Caco-2 (cell line): ENCODE measurements at regions not wholly inside any gene's neighbourhood (a gene's known extent, or its start where the extent isn't known, plus 50 kb on each side); places are given as distances from the start of the nearest gene placed in this dataset.

Source experiments
- BruUV-seq: library from RNA; stranded (reverse); fragments of 400-500 nt; replicated peaks from 2 replicates; lab custom pipeline; 2021; lab: Mats Ljungman, UMichigan
- CTCF ChIA-PET: fragments of 300-600 bp; sonication (Branson Sonifier 250); formaldehyde crosslinking; loops from one replicate; lab custom pipeline; 2022; ENCODE audit warnings: antibody characterized with exemption; lab: Charles Lee
- POLR2A ChIA-PET: fragments of 300-600 bp; sonication (Branson Sonifier 250); formaldehyde crosslinking; loops from one replicate; lab custom pipeline; 2022; ENCODE audit warnings: antibody characterized with exemption; lab: Charles Lee
- DNase-seq, 2 experiments: peaks; one replicate each; pipeline versions ENCODE4 v3.0.0 to v3.0.0-alpha.2; 2020 to 2022
- H3K27me3 ChIP-seq: replicated peaks from 2 replicates; pipeline ENCODE4 v1.6.0; 2011; ENCODE audit warnings: low read length; ENCODE audit not compliant: control insufficient read depth, insufficient read depth
- H3K36me3 ChIP-seq: 2 replicates; pipeline ENCODE4 v1.5.1; 2011; ENCODE audit warnings: low read length; ENCODE audit not compliant: control insufficient read depth, insufficient read depth
- H3K4me1 ChIP-seq: fragments of 250-450 bp; sonication (Bioruptor Pico); 2 replicates; pipeline ENCODE4 v1.5.1; 2020; ENCODE audit warnings: mild to moderate bottlenecking
- H3K4me3 ChIP-seq: 2 replicates; pipeline ENCODE4 v1.5.1; 2011; ENCODE audit warnings: low read depth, mild to moderate bottlenecking, control low read depth, low read length
- H3K9me3 ChIP-seq: fragments of 250-450 bp; sonication (Bioruptor Pico); 2 replicates; pipeline ENCODE4 v1.5.1; 2020; ENCODE audit warnings: mild to moderate bottlenecking, moderate library complexity
- H3K27ac Mint-ChIP-seq: one replicate; pipeline ENCODE4 v1.8.0; 2022; ENCODE audit warnings: mixed read lengths; ENCODE audit not compliant: unreplicated experiment
- H3K27me3 Mint-ChIP-seq: one replicate; pipeline ENCODE4 v1.8.0; 2022; ENCODE audit warnings: mixed read lengths; ENCODE audit not compliant: insufficient read depth, unreplicated experiment
- H3K36me3 Mint-ChIP-seq: one replicate; pipeline ENCODE4 v1.8.0; 2022; ENCODE audit warnings: mild to moderate bottlenecking, mixed read lengths; ENCODE audit not compliant: insufficient read depth, unreplicated experiment
- H3K4me1 Mint-ChIP-seq: one replicate; pipeline ENCODE4 v1.8.0; 2022; ENCODE audit warnings: low read depth, mixed read lengths; ENCODE audit not compliant: unreplicated experiment
- H3K4me3 Mint-ChIP-seq: one replicate; pipeline ENCODE4 v1.8.0; 2022; ENCODE audit warnings: mild to moderate bottlenecking, moderate library complexity, mixed read lengths; ENCODE audit not compliant: unreplicated experiment
- H3K9me3 Mint-ChIP-seq: one replicate; pipeline ENCODE4 v1.8.0; 2022; ENCODE audit warnings: mixed read lengths; ENCODE audit not compliant: unreplicated experiment
- intact Hi-C: fragments of 100-400 bp; cut with micrococcal nuclease; formaldehyde crosslinking; loops from one replicate; pipeline ENCODE4 v1.10.0; 2022; ENCODE audit not compliant: unreplicated experiment
- TF ChIP-seq, protein P1 (sequence below), 2 experiments: fragments of 200-600 bp in 1 of 2; IDR thresholded peaks; 1 replicate in 1 of 2; 2 replicates in 1 of 2; pipeline versions ENCODE4 v1.5.1 to v1.8.0; 2011 to 2022; ENCODE audit warnings: antibody characterized with exemption in 1 of 2, control low read depth in 1 of 2, inconsistent platforms in 1 of 2, low read depth in 1 of 2, low read length in 1 of 2, mild to moderate bottlenecking in 1 of 2, moderate library complexity in 1 of 2; ENCODE audit not compliant: insufficient read depth in 1 of 2, severe bottlenecking in 1 of 2, unreplicated experiment in 1 of 2

DNA sequence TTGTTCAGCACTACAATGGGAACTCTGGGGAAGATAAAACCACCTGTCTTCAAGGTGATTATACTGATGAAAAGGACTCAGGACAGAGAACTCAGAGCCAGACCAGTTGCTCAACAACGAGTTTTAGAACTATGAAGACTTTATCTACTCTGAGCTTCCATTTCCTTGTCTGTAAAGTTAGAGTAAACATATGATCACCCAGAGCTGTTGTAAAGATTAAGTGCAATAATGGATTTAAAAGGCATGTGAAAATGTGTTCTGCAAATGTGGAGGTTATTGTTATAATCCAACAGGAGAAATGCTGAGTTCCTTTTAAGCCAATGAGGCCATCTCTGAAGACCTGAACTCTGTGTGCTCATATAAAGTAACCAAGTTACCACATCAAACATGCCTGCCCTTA, 139.7 kb upstream of the CMC1 start:
- BruUV-seq: no TSS peak
- H3K36me3 Mint-ChIP-seq: no peaks in the 10 kb centered on the region
- no peak overlapping the region for H3K4me3 ChIP-seq
- H3K4me3 Mint-ChIP-seq: no peak overlapping the region
- H3K27me3 Mint-ChIP-seq: no peaks in the 10 kb centered on the region
- no peak for DNase-seq
- H3K27me3 ChIP-seq: no peaks in the 10 kb centered on the region; the same call in 1 of the 2 replicates
- CTCF ChIA-PET: no interaction called here
- H3K9me3 ChIP-seq: peaks cover 8% of the 10 kb centered on the region
- intact Hi-C loops: no loop called here
- no peaks in the 10 kb centered on the region for H3K36me3 ChIP-seq
- POLR2A ChIA-PET: no interaction called here
- TF ChIP-seq, protein P1, sequence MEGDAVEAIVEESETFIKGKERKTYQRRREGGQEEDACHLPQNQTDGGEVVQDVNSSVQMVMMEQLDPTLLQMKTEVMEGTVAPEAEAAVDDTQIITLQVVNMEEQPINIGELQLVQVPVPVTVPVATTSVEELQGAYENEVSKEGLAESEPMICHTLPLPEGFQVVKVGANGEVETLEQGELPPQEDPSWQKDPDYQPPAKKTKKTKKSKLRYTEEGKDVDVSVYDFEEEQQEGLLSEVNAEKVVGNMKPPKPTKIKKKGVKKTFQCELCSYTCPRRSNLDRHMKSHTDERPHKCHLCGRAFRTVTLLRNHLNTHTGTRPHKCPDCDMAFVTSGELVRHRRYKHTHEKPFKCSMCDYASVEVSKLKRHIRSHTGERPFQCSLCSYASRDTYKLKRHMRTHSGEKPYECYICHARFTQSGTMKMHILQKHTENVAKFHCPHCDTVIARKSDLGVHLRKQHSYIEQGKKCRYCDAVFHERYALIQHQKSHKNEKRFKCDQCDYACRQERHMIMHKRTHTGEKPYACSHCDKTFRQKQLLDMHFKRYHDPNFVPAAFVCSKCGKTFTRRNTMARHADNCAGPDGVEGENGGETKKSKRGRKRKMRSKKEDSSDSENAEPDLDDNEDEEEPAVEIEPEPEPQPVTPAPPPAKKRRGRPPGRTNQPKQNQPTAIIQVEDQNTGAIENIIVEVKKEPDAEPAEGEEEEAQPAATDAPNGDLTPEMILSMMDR (IDR thresholded peaks at IDR 0.05; ENCODE audit: insufficient read depth in 1 of 2, low read depth in 1 of 2, low read length in 1 of 2, severe bottlenecking in 1 of 2, unreplicated experiment in 1 of 2): no peak
- H3K4me1 ChIP-seq: no peaks in the 10 kb centered on the region
- H3K4me1 Mint-ChIP-seq: no peaks in the 10 kb centered on the region
- peaks cover 29% of the 10 kb centered on the region for H3K9me3 Mint-ChIP-seq
- no peak overlapping the region for H3K27ac Mint-ChIP-seq

GRCh38 chr3:28103861-28104260, 137.6 kb upstream of the CMC1 start:
- DNase-seq: no peak
- CTCF ChIA-PET: no interaction called here
- TF ChIP-seq, protein P1 (IDR thresholded peaks at IDR 0.05; ENCODE audit: insufficient read depth in 1 of 2, low read depth in 1 of 2, low read length in 1 of 2, severe bottlenecking in 1 of 2, unreplicated experiment in 1 of 2): no peak
- Histone ChIP-seq H3K4me3 (no peak overlapping the region), H3K9me3 (peaks cover 8% of the 10 kb centered on the region), H3K27me3 (no peaks in the 10 kb centered on the region; the same call in 1 of the 2 replicates), H3K36me3 (no peaks in the 10 kb centered on the region), H3K4me1 (no peaks in the 10 kb centered on the region)
- H3K27me3 Mint-ChIP-seq: no peaks in the 10 kb centered on the region
- H3K9me3 Mint-ChIP-seq: peaks cover 15% of the 10 kb centered on the region
- intact Hi-C loops: no loop called here
- no peaks in the 10 kb centered on the region for H3K4me1 Mint-ChIP-seq
- no TSS peak for BruUV-seq
- no peak overlapping the region for H3K4me3 Mint-ChIP-seq
- POLR2A ChIA-PET: no interaction called here
- H3K27ac Mint-ChIP-seq: no peak overlapping the region
- H3K36me3 Mint-ChIP-seq: no peaks in the 10 kb centered on the region

DNA sequence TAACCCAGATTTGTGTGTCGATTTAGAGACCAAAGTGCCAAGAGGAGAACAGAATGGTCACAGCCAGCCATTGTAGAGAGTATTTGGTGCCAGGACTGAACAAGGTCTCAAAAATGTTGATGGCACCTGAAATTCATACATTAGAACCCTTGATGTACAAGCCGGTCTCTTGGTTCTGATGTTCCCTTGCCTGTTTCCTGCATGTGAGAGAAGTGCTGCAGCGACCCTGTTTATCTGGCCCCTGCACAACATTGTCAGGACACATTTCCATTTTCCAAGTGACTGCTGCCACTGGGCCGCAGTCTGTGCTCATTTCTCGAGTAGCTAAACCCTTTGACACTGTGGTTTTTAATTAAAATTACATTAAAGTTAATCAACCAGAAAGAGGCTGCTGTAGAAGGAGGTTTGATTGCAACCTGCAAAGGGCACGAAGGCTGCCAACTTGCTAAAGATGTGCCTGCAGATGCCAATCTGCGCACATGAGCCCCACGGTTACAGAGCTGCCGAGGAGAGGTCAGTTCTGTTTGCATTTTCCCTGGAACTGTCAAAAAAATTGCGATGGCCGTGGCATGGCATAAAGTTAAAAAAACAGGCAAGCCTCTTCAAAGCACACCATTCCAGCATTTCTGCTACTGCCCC, 136.4 kb upstream of the CMC1 start:
- H3K4me1 Mint-ChIP-seq: no peaks in the 10 kb centered on the region
- no peak for DNase-seq
- ChIA-PET CTCF (no interaction called here), POLR2A (no interaction called here)
- H3K36me3 ChIP-seq: no peaks in the 10 kb centered on the region
- H3K27me3 ChIP-seq: no peaks in the 10 kb centered on the region; the same call in 1 of the 2 replicates
- H3K4me3 Mint-ChIP-seq: no peak overlapping the region
- no TSS peak for BruUV-seq
- H3K9me3 ChIP-seq: peaks cover 2% of the 10 kb centered on the region
- H3K4me1 ChIP-seq: no peaks in the 10 kb centered on the region
- peaks cover 4% of the 10 kb centered on the region for H3K9me3 Mint-ChIP-seq
- no peak overlapping the region for H3K27ac Mint-ChIP-seq
- H3K4me3 ChIP-seq: no peak overlapping the region
- H3K36me3 Mint-ChIP-seq: no peaks in the 10 kb centered on the region
- TF ChIP-seq, protein P1 (IDR thresholded peaks at IDR 0.05; ENCODE audit: insufficient read depth in 1 of 2, low read depth in 1 of 2, low read length in 1 of 2, severe bottlenecking in 1 of 2, unreplicated experiment in 1 of 2): no peak
- no peaks in the 10 kb centered on the region for H3K27me3 Mint-ChIP-seq
- intact Hi-C loops: no loop called here
